Smooth muscle cell (in vitro differentiated cells): ENCODE measurements at regions not wholly inside any gene's neighbourhood (a gene's known extent, or its start where the extent isn't known, plus 50 kb on each side); places are given as distances from the start of the nearest gene placed in this dataset.

Experiments
- DNase-seq: peaks from one replicate; lab custom pipeline; 2025; ENCODE audit not compliant: unreplicated experiment; lab: John Stamatoyannopoulos, UW
- H2AFZ ChIP-seq: fragments of 200-600 bp; sonication (generic); 2 replicates; pipeline ENCODE4 v1.6.0; 2016; ENCODE audit warnings: antibody characterized with exemption, low read depth, mild to moderate bottlenecking
- H3F3A ChIP-seq: fragments of 200-600 bp; sonication (generic); 2 replicates; pipeline ENCODE4 v1.6.0; 2017; ENCODE audit warnings: antibody characterized with exemption, low read depth
- H3K27ac ChIP-seq: fragments of 200-600 bp; sonication (generic); 2 replicates; pipeline ENCODE4 v1.5.1; 2016; ENCODE audit warnings: low read depth, mild to moderate bottlenecking
- H3K27me3 ChIP-seq: fragments of 200-600 bp; sonication (generic); 2 replicates; pipeline ENCODE4 v1.6.1; 2016; ENCODE audit warnings: low read depth, mild to moderate bottlenecking
- H3K36me3 ChIP-seq: fragments of 200-600 bp; sonication (generic); 2 replicates; pipeline ENCODE4 v1.5.1; 2016; ENCODE audit warnings: low read depth
- H3K4me1 ChIP-seq: fragments of 200-600 bp; sonication (generic); 2 replicates; pipeline ENCODE4 v1.5.1; 2016; ENCODE audit warnings: low read depth
- H3K4me2 ChIP-seq: fragments of 200-600 bp; sonication (generic); 2 replicates; pipeline ENCODE4 v1.6.0; 2016; ENCODE audit warnings: mild to moderate bottlenecking
- H3K4me3 ChIP-seq: fragments of 200-600 bp; sonication (generic); 2 replicates; pipeline ENCODE4 v1.5.1; 2016; ENCODE audit warnings: mild to moderate bottlenecking
- H3K79me2 ChIP-seq: fragments of 200-600 bp; sonication (generic); 2 replicates; pipeline ENCODE4 v1.6.0; 2016; ENCODE audit warnings: low read depth, mild to moderate bottlenecking
- H3K9ac ChIP-seq: fragments of 200-600 bp; sonication (generic); 2 replicates; pipeline ENCODE4 v1.6.0; 2016; ENCODE audit warnings: low read depth
- H3K9me3 ChIP-seq: fragments of 200-600 bp; sonication (generic); replicated peaks from 2 replicates; pipeline ENCODE4 v1.5.1; 2016; ENCODE audit warnings: low read depth
- H4K20me1 ChIP-seq: fragments of 200-600 bp; sonication (generic); 2 replicates; pipeline ENCODE4 v1.6.0; 2016; ENCODE audit warnings: low read depth
- WGBS: methylation state at CpG from one replicate; pipeline ENCODE4 v1.1.7; 2016; ENCODE audit warnings: low lambda C conversion rate; 5-methylcytosine and 5-hydroxymethylcytosine counted together
- TF ChIP-seq, protein P1 (sequence below): fragments of 200-600 bp; sonication (generic); IDR thresholded peaks from 2 replicates; pipeline ENCODE4 v1.5.1; 2017; ENCODE audit warnings: borderline replicate concordance, mild to moderate bottlenecking, antibody characterized with exemption; ENCODE audit not compliant: insufficient read depth, poor library complexity, severe bottlenecking

DNA sequence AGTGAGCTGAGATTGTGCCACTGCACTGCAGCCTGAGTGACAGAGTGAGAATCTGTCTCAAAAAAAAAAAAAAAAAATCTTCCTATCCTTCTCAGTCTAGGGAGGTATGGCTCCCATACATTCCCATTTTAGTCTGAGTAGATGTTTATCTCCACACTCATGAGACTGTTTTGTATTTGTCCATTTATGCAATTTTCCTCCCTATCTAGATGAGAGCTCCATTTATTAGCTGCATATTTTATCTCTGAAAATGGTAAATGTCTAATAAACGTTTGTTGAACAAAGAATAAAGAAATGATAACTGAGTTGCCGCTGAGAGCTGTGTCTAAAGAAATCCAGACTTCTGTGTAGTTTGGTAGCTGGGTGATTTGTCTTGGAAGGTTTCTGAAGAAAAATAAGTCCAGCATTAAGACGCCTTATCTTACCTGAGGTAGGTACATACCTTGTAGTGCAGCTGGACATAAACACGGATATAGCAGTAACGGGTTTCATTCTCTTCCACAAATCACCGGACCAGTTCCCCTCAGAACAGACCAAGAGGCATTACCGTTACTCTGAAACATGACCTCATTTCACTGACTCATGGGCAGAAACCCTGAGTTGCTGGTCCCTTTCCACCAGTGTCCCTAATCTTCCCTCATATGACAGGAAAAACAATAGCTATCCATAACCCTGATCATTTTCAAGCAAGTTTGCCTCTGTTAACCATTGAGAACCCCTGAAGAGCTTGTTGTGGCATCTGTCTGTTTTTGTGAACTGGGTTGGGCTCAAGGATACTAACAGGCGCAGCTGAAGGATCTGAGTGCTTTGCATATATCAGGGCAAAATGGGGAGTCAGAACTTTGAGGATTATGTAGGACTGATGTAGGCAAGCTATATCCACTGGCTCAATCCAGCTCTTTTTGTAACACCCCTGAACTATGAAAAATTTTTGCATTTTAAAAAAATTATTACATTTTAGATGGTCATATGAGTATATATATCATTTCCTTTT is 177.4 kb upstream of the XYLT1 start:
- TF ChIP-seq, protein P1, sequence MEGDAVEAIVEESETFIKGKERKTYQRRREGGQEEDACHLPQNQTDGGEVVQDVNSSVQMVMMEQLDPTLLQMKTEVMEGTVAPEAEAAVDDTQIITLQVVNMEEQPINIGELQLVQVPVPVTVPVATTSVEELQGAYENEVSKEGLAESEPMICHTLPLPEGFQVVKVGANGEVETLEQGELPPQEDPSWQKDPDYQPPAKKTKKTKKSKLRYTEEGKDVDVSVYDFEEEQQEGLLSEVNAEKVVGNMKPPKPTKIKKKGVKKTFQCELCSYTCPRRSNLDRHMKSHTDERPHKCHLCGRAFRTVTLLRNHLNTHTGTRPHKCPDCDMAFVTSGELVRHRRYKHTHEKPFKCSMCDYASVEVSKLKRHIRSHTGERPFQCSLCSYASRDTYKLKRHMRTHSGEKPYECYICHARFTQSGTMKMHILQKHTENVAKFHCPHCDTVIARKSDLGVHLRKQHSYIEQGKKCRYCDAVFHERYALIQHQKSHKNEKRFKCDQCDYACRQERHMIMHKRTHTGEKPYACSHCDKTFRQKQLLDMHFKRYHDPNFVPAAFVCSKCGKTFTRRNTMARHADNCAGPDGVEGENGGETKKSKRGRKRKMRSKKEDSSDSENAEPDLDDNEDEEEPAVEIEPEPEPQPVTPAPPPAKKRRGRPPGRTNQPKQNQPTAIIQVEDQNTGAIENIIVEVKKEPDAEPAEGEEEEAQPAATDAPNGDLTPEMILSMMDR: no peak
- Histone ChIP-seq H2AFZ (no peak overlapping the region), H3K27ac (no peak overlapping the region), H3K4me1 (no peaks in the 10 kb centered on the region), H3K36me3 (no peaks in the 10 kb centered on the region), H3K79me2 (no peaks in the 10 kb centered on the region), H3K9ac (no peak overlapping the region), H3F3A (no peaks in the 10 kb centered on the region), H4K20me1 (no peaks in the 10 kb centered on the region), H3K4me3 (no peak overlapping the region), H3K27me3 (no peaks in the 10 kb centered on the region), H3K4me2 (no peak overlapping the region), H3K9me3 (no peaks in the 10 kb centered on the region)
- WGBS: 66% methylated on average over 8 of the region's 8 CpGs
- no peak for DNase-seq

DNA sequence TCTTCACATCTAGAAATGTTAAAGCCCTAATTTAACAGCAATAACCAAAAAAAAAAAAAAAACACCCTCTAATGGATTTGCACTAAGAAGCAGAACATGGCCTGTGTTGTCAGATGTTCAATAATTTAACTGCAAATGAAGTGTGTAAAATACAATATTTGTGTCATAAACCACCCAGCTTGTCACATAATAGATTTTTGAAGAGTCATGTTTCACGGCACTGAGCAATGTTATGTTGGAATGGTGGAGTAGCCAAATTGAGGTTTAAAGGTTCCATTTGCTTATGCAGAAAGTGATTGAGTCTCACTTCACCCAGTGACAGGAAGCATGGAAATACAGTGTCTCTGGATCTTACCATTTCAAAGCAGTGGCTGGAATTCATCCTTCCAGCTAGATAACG is 173.2 kb upstream of the XYLT1 start:
- DNase-seq: no peak
- H3K4me1 ChIP-seq: no peaks in the 10 kb centered on the region
- WGBS: 46% methylated on average over 2 of the region's 2 CpGs
- no peak overlapping the region for H2AFZ ChIP-seq
- H3K9ac ChIP-seq: no peak overlapping the region
- H3F3A ChIP-seq: no peaks in the 10 kb centered on the region
- H3K79me2 ChIP-seq: no peaks in the 10 kb centered on the region
- H3K9me3 ChIP-seq: no peaks in the 10 kb centered on the region
- no peak overlapping the region for H3K4me2 ChIP-seq
- H3K4me3 ChIP-seq: no peak overlapping the region
- TF ChIP-seq, protein P1: no peak
- no peaks in the 10 kb centered on the region for H3K27me3 ChIP-seq
- H3K36me3 ChIP-seq: no peaks in the 10 kb centered on the region
- no peak overlapping the region for H3K27ac ChIP-seq
- no peaks in the 10 kb centered on the region for H4K20me1 ChIP-seq

GRCh38 chr16:17641990-17642389 is 171.2 kb upstream of the XYLT1 start:
- Histone ChIP-seq H3K27me3 (no peaks in the 10 kb centered on the region), H3K79me2 (no peaks in the 10 kb centered on the region), H3K27ac (no peak overlapping the region), H3F3A (no peaks in the 10 kb centered on the region), H3K4me3 (no peak overlapping the region), H2AFZ (no peak overlapping the region), H3K9me3 (no peaks in the 10 kb centered on the region), H4K20me1 (no peaks in the 10 kb centered on the region), H3K4me1 (no peaks in the 10 kb centered on the region), H3K36me3 (no peaks in the 10 kb centered on the region), H3K9ac (no peak overlapping the region), H3K4me2 (no peak overlapping the region)
- TF ChIP-seq, protein P1: no peak
- DNase-seq: no peak
- WGBS: 100% methylated on average over 2 of the region's 2 CpGs
